Lung (tissue), 11 donors: ENCODE measurements at regions not wholly inside any gene's neighbourhood (a gene's known extent, or its start where the extent isn't known, plus 50 kb on each side); places are given as distances from the start of the nearest gene placed in this dataset.

Source experiments
- ATAC-seq: fragments of 200-7000 bp; cut with Tn5 transposase; one replicate; pipeline ENCODE4 v1.9.1; 2020; ENCODE audit warnings: moderate number of reproducible peaks; ENCODE audit not compliant: insufficient read depth, low FRiP score
- DNase-seq, 3 donors: peaks; one replicate each; pipeline ENCODE4 v3.0.0-alpha.2; 2013 to 2017
- H3K27ac ChIP-seq, 2 donors: one replicate each; pipeline ENCODE4 v1.5.1; 2013; ENCODE audit warnings: mild to moderate bottlenecking in 2 of 2, moderate library complexity in 2 of 2, control low read depth in 1 of 2, inconsistent platforms in 1 of 2, low read depth in 1 of 2, low read length in 1 of 2
- H3K27me3 ChIP-seq, 3 donors: one replicate each; pipeline ENCODE4 v1.5.1; 2013; ENCODE audit warnings: low read length in 2 of 3; ENCODE audit not compliant: control insufficient read depth in 3 of 3, insufficient read depth in 3 of 3
- H3K36me3 ChIP-seq, 4 donors: one replicate each; pipeline ENCODE4 v1.5.1; 2013; ENCODE audit warnings: low read length in 4 of 4, mild to moderate bottlenecking in 1 of 4, moderate library complexity in 1 of 4; ENCODE audit not compliant: control insufficient read depth in 4 of 4, insufficient read depth in 4 of 4
- H3K4me1 ChIP-seq, 5 donors: one replicate each; pipeline ENCODE4 v1.5.1; 2013; ENCODE audit warnings: low read length in 5 of 5, mild to moderate bottlenecking in 2 of 5, moderate library complexity in 1 of 5; ENCODE audit not compliant: control insufficient read depth in 5 of 5, insufficient read depth in 5 of 5
- H3K4me3 ChIP-seq: one replicate; pipeline ENCODE4 v1.5.1; 2013; ENCODE audit warnings: mild to moderate bottlenecking, control low read depth, moderate library complexity
- H3K9ac ChIP-seq, 2 donors: one replicate each; pipeline ENCODE4 v1.5.1; 2013; ENCODE audit warnings: low read length in 2 of 2, control low read depth in 1 of 2; ENCODE audit not compliant: insufficient read depth in 1 of 2
- H3K9me3 ChIP-seq, 4 donors: one replicate each; pipeline ENCODE4 v1.5.1; 2013; ENCODE audit warnings: low read length in 3 of 4, mild to moderate bottlenecking in 1 of 4, moderate library complexity in 1 of 4; ENCODE audit not compliant: control insufficient read depth in 4 of 4, insufficient read depth in 3 of 4
- WGBS, 2 donors: extraction: QIAGEN DNeasy Blood & Tissue Kit; methylation state at CpG; one replicate each; pipeline ENCODE4 v1.1.7; 2013; 5-methylcytosine and 5-hydroxymethylcytosine counted together
- TF ChIP-seq, protein P1 (sequence below): IDR thresholded peaks from 2 replicates; pipeline ENCODE4 v1.5.1; 2012; ENCODE audit warnings: mild to moderate bottlenecking; ENCODE audit errors: control extremely low read depth, extremely low read depth
- donor health status: control.
- donor health status: control.
- donor health status: Bipolar disorder and iron deficiency.
- donor health status: healthy.
- donor health status: DM: yes; HTN: yes; CAD: no.

DNA sequence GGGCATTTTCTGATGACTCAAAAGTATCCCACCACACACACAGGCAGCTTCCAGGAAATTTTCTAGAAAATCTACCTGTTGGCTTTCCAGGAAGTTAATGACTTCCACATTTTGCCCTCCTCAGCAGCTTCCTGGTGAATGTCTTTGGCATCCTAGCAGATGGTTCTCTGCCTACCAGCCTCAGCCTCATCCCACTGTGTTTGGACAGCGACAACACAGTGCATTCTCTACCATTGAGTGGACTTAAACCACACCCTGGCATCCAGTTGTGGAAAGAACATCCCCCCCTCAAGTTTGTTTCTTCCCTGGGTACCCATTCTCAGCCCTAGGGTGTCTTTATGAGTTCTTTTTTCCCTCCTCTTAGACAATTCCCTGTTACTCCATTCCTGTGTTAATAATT, 50.8 kb upstream of the GADL1 start:
- Histone ChIP-seq H3K9ac (no peak overlapping the region), H3K4me3 (no peak overlapping the region), H3K27me3 (no peaks in the 10 kb centered on the region), H3K4me1 (no peaks in the 10 kb centered on the region), H3K9me3 (no peaks in the 10 kb centered on the region), H3K36me3 (no peaks in the 10 kb centered on the region), H3K27ac (no peak overlapping the region)
- TF ChIP-seq, protein P1, sequence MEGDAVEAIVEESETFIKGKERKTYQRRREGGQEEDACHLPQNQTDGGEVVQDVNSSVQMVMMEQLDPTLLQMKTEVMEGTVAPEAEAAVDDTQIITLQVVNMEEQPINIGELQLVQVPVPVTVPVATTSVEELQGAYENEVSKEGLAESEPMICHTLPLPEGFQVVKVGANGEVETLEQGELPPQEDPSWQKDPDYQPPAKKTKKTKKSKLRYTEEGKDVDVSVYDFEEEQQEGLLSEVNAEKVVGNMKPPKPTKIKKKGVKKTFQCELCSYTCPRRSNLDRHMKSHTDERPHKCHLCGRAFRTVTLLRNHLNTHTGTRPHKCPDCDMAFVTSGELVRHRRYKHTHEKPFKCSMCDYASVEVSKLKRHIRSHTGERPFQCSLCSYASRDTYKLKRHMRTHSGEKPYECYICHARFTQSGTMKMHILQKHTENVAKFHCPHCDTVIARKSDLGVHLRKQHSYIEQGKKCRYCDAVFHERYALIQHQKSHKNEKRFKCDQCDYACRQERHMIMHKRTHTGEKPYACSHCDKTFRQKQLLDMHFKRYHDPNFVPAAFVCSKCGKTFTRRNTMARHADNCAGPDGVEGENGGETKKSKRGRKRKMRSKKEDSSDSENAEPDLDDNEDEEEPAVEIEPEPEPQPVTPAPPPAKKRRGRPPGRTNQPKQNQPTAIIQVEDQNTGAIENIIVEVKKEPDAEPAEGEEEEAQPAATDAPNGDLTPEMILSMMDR = no peak
- ATAC-seq (no peak), DNase-seq (no peak)
- 94 to 96% methylated on average over 1 of the region's 1 CpG for WGBS, 2 donors

DNA sequence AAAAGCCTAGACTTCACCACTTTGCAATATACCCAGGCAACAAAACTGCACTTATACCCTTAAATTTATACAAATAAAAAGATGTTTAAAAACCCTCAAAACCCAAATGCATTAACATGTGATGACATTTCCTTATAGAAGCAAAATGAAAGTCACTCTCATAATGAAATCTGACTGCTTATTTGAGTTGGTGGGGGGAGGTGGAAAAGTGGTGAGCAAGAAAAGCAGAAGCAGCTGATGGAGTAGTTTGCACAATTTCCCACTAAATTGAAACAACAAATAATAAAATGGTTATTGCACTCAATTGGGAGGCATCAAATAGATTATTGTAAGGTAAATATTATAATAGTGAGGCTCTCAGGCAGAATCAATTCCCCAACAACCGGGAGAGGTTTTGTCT, 54.0 kb upstream of the GADL1 start:
- DNase-seq = no peak
- no peak overlapping the region for H3K27ac ChIP-seq
- H3K4me1 ChIP-seq = no peaks in the 10 kb centered on the region
- H3K9me3 ChIP-seq = no peaks in the 10 kb centered on the region
- H3K9ac ChIP-seq = no peak overlapping the region
- H3K27me3 ChIP-seq = no peaks in the 10 kb centered on the region
- H3K36me3 ChIP-seq = no peaks in the 10 kb centered on the region
- H3K4me3 ChIP-seq = no peak overlapping the region
- 57 to 65% methylated on average over 1 of the region's 1 CpG for WGBS, 2 donors
- ATAC-seq = no peak
- TF ChIP-seq, protein P1 = no peak

DNA sequence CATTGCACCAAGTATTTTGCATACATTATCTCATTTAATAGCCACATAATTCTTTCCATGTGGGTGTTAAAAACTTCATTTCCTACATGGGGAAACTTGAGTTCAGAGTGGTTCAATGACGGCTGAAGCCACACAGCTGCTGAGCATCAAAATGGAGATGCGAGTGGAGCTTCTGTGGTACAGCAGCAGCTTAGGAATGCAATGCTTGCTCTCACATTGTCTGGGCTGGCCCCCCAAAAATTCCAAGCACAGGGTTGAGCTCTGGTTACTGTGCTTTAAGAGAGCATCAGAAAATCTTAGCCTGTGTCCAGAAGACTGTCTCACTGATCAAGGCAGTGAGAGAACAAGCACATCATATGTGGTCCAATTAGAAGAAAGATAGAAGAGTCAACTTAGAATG, 57.4 kb upstream of the GADL1 start:
- H3K9ac ChIP-seq = no peak overlapping the region
- DNase-seq (no peak), ATAC-seq (no peak)
- no peaks in the 10 kb centered on the region for H3K27me3 ChIP-seq
- H3K4me1 ChIP-seq = no peaks in the 10 kb centered on the region
- H3K9me3 ChIP-seq = no peaks in the 10 kb centered on the region
- no peaks in the 10 kb centered on the region for H3K36me3 ChIP-seq
- no peak overlapping the region for H3K4me3 ChIP-seq
- 82 to 88% methylated on average over 2 of the region's 2 CpGs for WGBS, 2 donors
- H3K27ac ChIP-seq = no peak overlapping the region
- TF ChIP-seq, protein P1 = no peak

DNA sequence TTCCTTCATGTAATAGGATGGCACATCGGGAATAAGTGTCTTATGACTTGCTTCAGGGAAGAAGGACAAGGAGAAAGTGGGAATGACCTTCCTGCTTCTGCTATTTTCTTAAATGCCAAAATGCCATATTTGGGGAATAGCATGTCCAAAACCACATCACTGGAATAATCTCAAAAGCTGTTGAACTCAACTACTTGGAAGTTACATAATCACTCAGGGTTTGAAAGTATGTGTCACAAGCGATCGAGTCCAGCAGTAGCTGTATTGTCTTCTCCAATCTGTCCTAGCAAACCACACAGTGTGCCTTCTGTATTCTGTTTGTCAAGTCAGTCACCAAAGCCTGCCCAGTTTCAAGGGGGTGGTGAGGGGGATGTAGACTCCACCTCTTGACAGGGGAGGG, 58.3 kb upstream of the GADL1 start:
- TF ChIP-seq, protein P1 = no peak
- no peak overlapping the region for H3K9ac ChIP-seq
- no peaks in the 10 kb centered on the region for H3K4me1 ChIP-seq
- no peak overlapping the region for H3K4me3 ChIP-seq
- DNase-seq = no peak
- 54 to 56% methylated on average over 3 of the region's 3 CpGs for WGBS, 2 donors
- H3K36me3 ChIP-seq = no peaks in the 10 kb centered on the region
- ATAC-seq = no peak
- peaks cover 0 to 2% (median 0%) of the 10 kb centered on the region in 4 donors for H3K9me3 ChIP-seq
- no peak overlapping the region for H3K27ac ChIP-seq
- no peaks in the 10 kb centered on the region for H3K27me3 ChIP-seq
